ENCODE measurements at regions not wholly inside any gene's neighbourhood (a gene's known extent, or its start where the extent isn't known, plus 50 kb on each side); places are given as distances from the start of the nearest gene placed in this dataset.

- no peaks in the 10 kb centered on the region for H3K36me3 Mint-ChIP-seq (ENCODE audit: low read depth)
- no peak for DNase-seq (ENCODE audit: low spot score)
- H3K4me1 Mint-ChIP-seq (ENCODE audit: low read depth), result no peaks in the 10 kb centered on the region
- H3K27ac Mint-ChIP-seq, result no peak overlapping the region
- H3K9me3 Mint-ChIP-seq, result no peaks in the 10 kb centered on the region
- H3K4me3 Mint-ChIP-seq, result no peak overlapping the region
- H3K27me3 Mint-ChIP-seq (ENCODE audit: low read depth), result peaks cover 2% of the 10 kb centered on the region
These were observed 73.4 kb upstream of the SLC44A1 start for GRCh38 chr9:105171076-105171475.

DNA sequence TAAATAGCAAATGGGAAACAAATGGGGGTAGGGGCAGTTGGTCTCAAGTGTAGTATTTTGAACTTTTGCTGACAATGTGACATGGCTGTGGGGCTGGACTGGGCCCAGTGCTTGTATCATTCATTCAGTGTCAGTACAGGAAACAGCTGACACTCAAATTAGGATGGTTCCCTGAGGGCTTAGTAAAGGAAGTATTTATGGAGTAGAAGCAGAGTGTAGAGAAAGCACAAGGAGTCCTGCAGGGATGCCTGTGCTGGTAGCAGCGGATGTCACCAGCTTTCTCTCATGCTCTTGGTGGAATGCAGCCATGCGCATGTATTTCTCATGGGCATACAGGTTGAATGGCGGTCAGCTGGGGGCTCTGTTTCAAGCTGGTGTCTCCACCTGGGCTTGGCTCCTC is 72.9 kb upstream of the SLC44A1 start:
- Mint-ChIP-seq H3K9me3 (no peaks in the 10 kb centered on the region), H3K27me3 (ENCODE audit: low read depth) (peaks cover 1% of the 10 kb centered on the region), H3K4me1 (ENCODE audit: low read depth) (no peaks in the 10 kb centered on the region), H3K4me3 (no peak overlapping the region), H3K36me3 (ENCODE audit: low read depth) (no peaks in the 10 kb centered on the region), H3K27ac (no peak overlapping the region)
- DNase-seq (ENCODE audit: low spot score), result no peak

DNA sequence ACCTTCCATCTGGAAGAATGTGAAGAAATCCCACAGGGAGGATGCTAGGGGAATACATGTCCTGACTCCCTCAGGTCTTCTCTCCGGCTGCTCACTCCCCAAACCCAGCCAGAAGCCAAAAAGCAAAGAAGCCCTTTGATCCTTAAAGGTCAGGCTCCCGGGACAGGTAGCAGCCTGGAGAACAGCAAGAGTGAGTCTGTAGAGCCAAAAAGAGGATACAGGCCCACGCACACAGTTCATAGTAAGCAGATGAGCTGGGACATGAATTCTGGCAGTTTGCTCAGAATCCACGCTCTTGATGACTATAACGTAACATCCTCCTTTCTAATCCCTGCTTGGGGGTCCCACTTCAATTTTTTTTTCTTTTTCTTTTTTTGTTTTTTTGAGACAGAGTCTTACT is 72.0 kb upstream of the SLC44A1 start:
- Mint-ChIP-seq H3K9me3 (no peaks in the 10 kb centered on the region), H3K27me3 (ENCODE audit: low read depth) (no peaks in the 10 kb centered on the region), H3K36me3 (ENCODE audit: low read depth) (no peaks in the 10 kb centered on the region), H3K4me3 (no peak overlapping the region), H3K27ac (no peak overlapping the region), H3K4me1 (ENCODE audit: low read depth) (no peaks in the 10 kb centered on the region)
- DNase-seq (ENCODE audit: low spot score), result no peak

DNA sequence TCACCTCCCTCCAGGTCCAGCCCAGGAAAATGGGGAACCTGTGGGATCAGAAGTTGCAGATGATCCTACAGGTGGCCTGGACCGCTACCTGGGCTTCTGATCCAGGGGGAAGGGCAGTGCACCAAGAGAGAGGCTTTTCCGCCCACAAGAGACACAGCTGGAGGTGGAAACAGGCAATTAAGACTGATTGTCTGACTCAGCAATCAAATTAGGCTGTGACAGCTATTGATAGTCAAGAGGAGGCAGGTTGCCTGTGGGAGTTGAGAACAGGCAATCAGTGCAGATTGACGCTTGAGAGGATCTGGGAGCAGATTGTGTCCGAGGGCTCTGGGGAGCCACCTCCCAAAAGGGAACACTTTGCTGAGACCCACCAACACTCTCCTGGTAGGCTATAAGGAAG is 71.1 kb upstream of the SLC44A1 start:
- Mint-ChIP-seq H3K36me3 (ENCODE audit: low read depth) (no peaks in the 10 kb centered on the region), H3K9me3 (no peaks in the 10 kb centered on the region), H3K4me3 (no peak overlapping the region), H3K4me1 (ENCODE audit: low read depth) (no peaks in the 10 kb centered on the region), H3K27me3 (ENCODE audit: low read depth) (no peaks in the 10 kb centered on the region), H3K27ac (no peak overlapping the region)
- DNase-seq (ENCODE audit: low spot score), result no peak

DNA sequence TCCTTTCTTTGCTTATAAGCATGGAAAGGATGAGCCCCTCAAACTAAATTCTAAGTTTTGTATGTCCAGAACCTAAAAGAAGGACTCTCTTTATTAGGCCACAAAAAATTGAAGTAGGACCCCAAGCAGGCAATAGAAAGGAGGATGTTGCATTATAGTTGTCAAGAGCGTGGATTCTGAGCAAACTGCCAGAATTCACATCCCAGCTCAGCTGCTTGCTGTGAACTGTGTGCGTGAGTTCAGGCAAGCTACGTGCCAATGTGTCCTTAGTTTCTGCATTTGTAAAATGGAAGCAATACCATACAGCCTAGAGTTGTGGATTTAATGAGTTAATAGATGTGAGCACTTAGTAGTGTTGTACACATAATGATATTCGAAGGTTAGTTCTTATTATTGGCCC is 70.6 kb upstream of the SLC44A1 start:
- Mint-ChIP-seq H3K4me3 (no peak overlapping the region), H3K4me1 (ENCODE audit: low read depth) (no peaks in the 10 kb centered on the region), H3K27me3 (ENCODE audit: low read depth) (no peaks in the 10 kb centered on the region), H3K36me3 (ENCODE audit: low read depth) (no peaks in the 10 kb centered on the region), H3K27ac (no peak overlapping the region), H3K9me3 (no peaks in the 10 kb centered on the region)
- no peak for DNase-seq (ENCODE audit: low spot score)

GRCh38 chr9:105176194-105176593 is 68.3 kb upstream of the SLC44A1 start:
- Mint-ChIP-seq H3K9me3 (no peaks in the 10 kb centered on the region), H3K27me3 (ENCODE audit: low read depth) (no peaks in the 10 kb centered on the region), H3K4me3 (no peak overlapping the region), H3K36me3 (ENCODE audit: low read depth) (no peaks in the 10 kb centered on the region), H3K4me1 (ENCODE audit: low read depth) (no peaks in the 10 kb centered on the region), H3K27ac (no peak overlapping the region)
- DNase-seq (ENCODE audit: low spot score), result no peak

DNA sequence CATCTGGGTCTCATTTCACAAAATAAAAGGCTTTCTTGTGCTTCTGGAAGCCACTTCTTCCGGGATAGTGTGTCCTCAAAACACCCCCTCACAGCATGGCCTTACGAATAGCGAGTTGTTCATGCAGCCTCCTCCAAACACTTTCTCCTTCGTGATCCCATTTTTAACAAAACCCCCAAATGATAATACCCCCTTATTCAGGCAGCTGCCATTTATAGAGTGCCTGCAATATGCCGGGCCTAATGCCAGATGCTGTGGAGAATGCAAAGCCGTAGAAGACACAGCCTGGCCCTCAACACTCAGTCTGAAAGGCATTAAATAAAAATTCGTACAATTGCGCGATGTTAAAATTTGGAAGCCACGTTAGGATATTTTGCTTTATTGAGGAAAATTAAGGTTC is 66.4 kb upstream of the SLC44A1 start:
- Mint-ChIP-seq H3K9me3 (no peaks in the 10 kb centered on the region), H3K4me1 (ENCODE audit: low read depth) (no peaks in the 10 kb centered on the region), H3K4me3 (no peak overlapping the region), H3K36me3 (ENCODE audit: low read depth) (no peaks in the 10 kb centered on the region), H3K27me3 (ENCODE audit: low read depth) (no peaks in the 10 kb centered on the region), H3K27ac (no peak overlapping the region)
- DNase-seq (ENCODE audit: low spot score), result no peak

DNA sequence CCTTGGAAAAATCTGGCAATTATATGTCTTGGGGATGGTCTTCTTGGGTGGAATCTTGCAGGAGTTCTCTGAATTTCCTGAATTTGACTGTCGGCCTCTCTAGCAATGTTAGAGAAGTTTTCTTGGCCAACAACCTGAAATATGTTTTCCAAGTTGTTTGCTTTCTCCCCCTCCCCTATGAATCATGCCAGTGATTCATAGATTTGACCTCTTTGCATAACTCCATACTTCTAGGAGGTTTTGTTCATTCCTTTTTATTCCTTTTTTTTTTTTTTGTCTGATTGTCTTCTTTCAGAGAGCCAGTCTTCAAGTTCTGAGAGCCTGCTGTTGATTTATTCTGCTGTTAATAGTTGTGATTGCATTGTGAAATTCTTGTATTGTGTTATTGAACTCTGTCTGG is 56.7 kb upstream of the SLC44A1 start:
- Mint-ChIP-seq H3K27ac (no peak overlapping the region), H3K27me3 (ENCODE audit: low read depth) (peaks cover 18% of the 10 kb centered on the region), H3K4me1 (ENCODE audit: low read depth) (no peaks in the 10 kb centered on the region), H3K36me3 (ENCODE audit: low read depth) (no peaks in the 10 kb centered on the region), H3K9me3 (no peaks in the 10 kb centered on the region), H3K4me3 (no peak overlapping the region)
- no peak for DNase-seq (ENCODE audit: low spot score)

- DNase-seq (ENCODE audit: low spot score), result no peak
- Mint-ChIP-seq H3K4me3 (no peak overlapping the region), H3K36me3 (ENCODE audit: low read depth) (no peaks in the 10 kb centered on the region), H3K27me3 (ENCODE audit: low read depth) (peaks cover 18% of the 10 kb centered on the region), H3K9me3 (no peaks in the 10 kb centered on the region), H3K27ac (no peak overlapping the region), H3K4me1 (ENCODE audit: low read depth) (no peaks in the 10 kb centered on the region)
These were observed 55.7 kb upstream of the SLC44A1 start for GRCh38 chr9:105188746-105189145.

- no peak for DNase-seq (ENCODE audit: low spot score)
- no peaks in the 10 kb centered on the region for H3K9me3 Mint-ChIP-seq
- H3K27me3 Mint-ChIP-seq (ENCODE audit: low read depth), result no peaks in the 10 kb centered on the region
- no peaks in the 10 kb centered on the region for H3K4me1 Mint-ChIP-seq (ENCODE audit: low read depth)
- no peaks in the 10 kb centered on the region for H3K36me3 Mint-ChIP-seq (ENCODE audit: low read depth)
- no peak overlapping the region for H3K27ac Mint-ChIP-seq
- no peak overlapping the region for H3K4me3 Mint-ChIP-seq
These were observed 52.8 kb upstream of the SLC44A1 start for GRCh38 chr9:105191508-105192121.

DNA sequence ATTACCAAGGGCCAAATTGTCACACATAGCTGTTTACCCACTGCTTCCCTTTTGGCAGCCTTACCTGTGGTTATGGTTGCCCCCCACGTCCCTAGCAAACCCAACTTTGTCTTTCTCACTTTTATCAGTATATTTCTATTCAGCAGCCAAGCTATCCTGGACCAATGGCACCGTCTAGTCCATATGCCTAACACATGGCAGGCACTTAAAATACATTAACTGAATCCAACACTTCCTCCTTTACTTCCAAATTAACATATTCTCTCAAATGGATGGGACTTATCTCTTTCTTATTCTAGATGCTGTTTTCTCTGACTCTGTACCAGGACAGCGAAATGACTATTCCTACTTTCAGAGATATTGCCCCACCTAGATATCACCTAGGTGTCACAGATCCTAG is 50.9 kb upstream of the SLC44A1 start:
- Mint-ChIP-seq H3K27me3 (ENCODE audit: low read depth) (no peaks in the 10 kb centered on the region), H3K36me3 (ENCODE audit: low read depth) (no peaks in the 10 kb centered on the region), H3K27ac (no peak overlapping the region), H3K9me3 (no peaks in the 10 kb centered on the region), H3K4me3 (no peak overlapping the region), H3K4me1 (ENCODE audit: low read depth) (no peaks in the 10 kb centered on the region)
- DNase-seq (ENCODE audit: low spot score), result no peak

DNA sequence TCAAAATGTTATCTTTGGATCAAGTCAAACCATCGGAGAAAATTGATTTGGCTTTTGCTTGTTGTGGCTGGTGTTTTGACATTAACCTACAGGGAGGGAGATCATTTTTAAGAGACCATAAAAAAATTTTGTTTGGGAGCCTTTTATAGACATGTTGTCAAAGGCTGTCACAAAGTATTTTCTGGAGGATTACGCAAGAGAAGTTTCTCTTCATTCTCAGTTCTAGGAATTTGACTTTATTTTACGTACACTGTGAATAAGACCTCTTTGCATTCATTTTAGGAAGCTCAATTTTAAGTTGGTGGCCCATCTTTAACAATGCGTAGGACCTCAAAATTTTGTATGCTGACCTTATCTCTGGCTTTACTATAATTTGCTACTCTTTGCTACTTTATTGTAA is 50.2 kb upstream of the SLC44A1 start:
- no peak overlapping the region for H3K27ac Mint-ChIP-seq
- H3K27me3 Mint-ChIP-seq (ENCODE audit: low read depth), result no peaks in the 10 kb centered on the region
- H3K9me3 Mint-ChIP-seq, result no peaks in the 10 kb centered on the region
- DNase-seq (ENCODE audit: low spot score), result no peak
- H3K4me1 Mint-ChIP-seq (ENCODE audit: low read depth), result no peaks in the 10 kb centered on the region
- H3K36me3 Mint-ChIP-seq (ENCODE audit: low read depth), result no peaks in the 10 kb centered on the region
- H3K4me3 Mint-ChIP-seq, result no peak overlapping the region

Data from T-helper 2 cell treated with Interferon-gamma antibody and Interleukin-4, amounts not matched to agents 5 μg/mL and 100 μg/mL, for 36 hours (primary cell).